Caco-2 (cell line): ENCODE measurements at regions not wholly inside any gene's neighbourhood (a gene's known extent, or its start where the extent isn't known, plus 50 kb on each side); places are given as distances from the start of the nearest gene placed in this dataset.
A peak's percentile ranks its signal among the peaks of the same experiment; 100 is the strongest.

Source experiments
- BruUV-seq: library from RNA; stranded (reverse); fragments of 400-500 nt; replicated peaks from 2 replicates; lab custom pipeline; 2021; lab: Mats Ljungman, UMichigan
- CTCF ChIA-PET: fragments of 300-600 bp; sonication (Branson Sonifier 250); formaldehyde crosslinking; loops from one replicate; lab custom pipeline; 2022; ENCODE audit warnings: antibody characterized with exemption; lab: Charles Lee
- POLR2A ChIA-PET: fragments of 300-600 bp; sonication (Branson Sonifier 250); formaldehyde crosslinking; loops from one replicate; lab custom pipeline; 2022; ENCODE audit warnings: antibody characterized with exemption; lab: Charles Lee
- DNase-seq, 2 experiments: peaks; one replicate each; pipeline versions ENCODE4 v3.0.0 to v3.0.0-alpha.2; 2020 to 2022
- H3K27me3 ChIP-seq: replicated peaks from 2 replicates; pipeline ENCODE4 v1.6.0; 2011; ENCODE audit warnings: low read length; ENCODE audit not compliant: control insufficient read depth, insufficient read depth
- H3K36me3 ChIP-seq: 2 replicates; pipeline ENCODE4 v1.5.1; 2011; ENCODE audit warnings: low read length; ENCODE audit not compliant: control insufficient read depth, insufficient read depth
- H3K4me1 ChIP-seq: fragments of 250-450 bp; sonication (Bioruptor Pico); 2 replicates; pipeline ENCODE4 v1.5.1; 2020; ENCODE audit warnings: mild to moderate bottlenecking
- H3K4me3 ChIP-seq: 2 replicates; pipeline ENCODE4 v1.5.1; 2011; ENCODE audit warnings: low read depth, mild to moderate bottlenecking, control low read depth, low read length
- H3K9me3 ChIP-seq: fragments of 250-450 bp; sonication (Bioruptor Pico); 2 replicates; pipeline ENCODE4 v1.5.1; 2020; ENCODE audit warnings: mild to moderate bottlenecking, moderate library complexity
- H3K27ac Mint-ChIP-seq: one replicate; pipeline ENCODE4 v1.8.0; 2022; ENCODE audit warnings: mixed read lengths; ENCODE audit not compliant: unreplicated experiment
- H3K27me3 Mint-ChIP-seq: one replicate; pipeline ENCODE4 v1.8.0; 2022; ENCODE audit warnings: mixed read lengths; ENCODE audit not compliant: insufficient read depth, unreplicated experiment
- H3K36me3 Mint-ChIP-seq: one replicate; pipeline ENCODE4 v1.8.0; 2022; ENCODE audit warnings: mild to moderate bottlenecking, mixed read lengths; ENCODE audit not compliant: insufficient read depth, unreplicated experiment
- H3K4me1 Mint-ChIP-seq: one replicate; pipeline ENCODE4 v1.8.0; 2022; ENCODE audit warnings: low read depth, mixed read lengths; ENCODE audit not compliant: unreplicated experiment
- H3K4me3 Mint-ChIP-seq: one replicate; pipeline ENCODE4 v1.8.0; 2022; ENCODE audit warnings: mild to moderate bottlenecking, moderate library complexity, mixed read lengths; ENCODE audit not compliant: unreplicated experiment
- H3K9me3 Mint-ChIP-seq: one replicate; pipeline ENCODE4 v1.8.0; 2022; ENCODE audit warnings: mixed read lengths; ENCODE audit not compliant: unreplicated experiment
- intact Hi-C: fragments of 100-400 bp; cut with micrococcal nuclease; formaldehyde crosslinking; loops from one replicate; pipeline ENCODE4 v1.10.0; 2022; ENCODE audit not compliant: unreplicated experiment
- TF ChIP-seq, protein P1 (sequence below), 2 experiments: fragments of 200-600 bp in 1 of 2; IDR thresholded peaks; 1 replicate in 1 of 2; 2 replicates in 1 of 2; pipeline versions ENCODE4 v1.5.1 to v1.8.0; 2011 to 2022; ENCODE audit warnings: antibody characterized with exemption in 1 of 2, control low read depth in 1 of 2, inconsistent platforms in 1 of 2, low read depth in 1 of 2, low read length in 1 of 2, mild to moderate bottlenecking in 1 of 2, moderate library complexity in 1 of 2; ENCODE audit not compliant: insufficient read depth in 1 of 2, severe bottlenecking in 1 of 2, unreplicated experiment in 1 of 2

DNA sequence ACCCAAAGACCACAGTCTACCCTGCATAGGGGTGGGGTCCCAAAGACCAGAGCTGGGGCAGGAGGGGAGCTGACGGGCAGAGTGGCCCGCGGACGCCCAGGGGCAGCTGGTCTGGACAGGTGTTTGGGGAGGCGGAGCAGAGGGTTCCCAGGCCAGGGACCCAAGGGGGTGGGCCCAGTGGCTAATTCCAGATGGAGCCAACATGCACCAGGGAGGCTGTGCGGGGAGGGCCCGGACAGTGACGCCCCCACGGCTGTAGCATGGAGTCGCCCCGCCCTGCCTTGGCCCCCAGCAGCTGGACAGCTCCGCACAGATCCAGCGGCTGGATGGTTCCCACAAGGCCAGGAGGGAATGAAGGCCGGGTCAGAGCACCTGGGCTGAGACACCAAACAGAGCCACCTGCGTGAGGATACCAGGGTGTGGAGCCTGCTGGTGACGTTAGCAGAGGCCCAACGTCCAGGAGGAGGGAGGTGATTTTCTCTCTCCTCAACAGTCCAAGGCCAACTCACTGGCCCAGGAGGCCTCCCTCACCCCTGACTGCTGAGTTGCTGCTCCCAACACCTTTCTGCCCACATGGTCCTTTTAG lies 55.3 kb upstream of the EGFL7 start:
- intact Hi-C loops, result no loop called here
- Mint-ChIP-seq H3K4me3 (no peak overlapping the region), H3K36me3 (no peaks in the 10 kb centered on the region), H3K4me1 (peaks cover 12% of the 10 kb centered on the region), H3K9me3 (no peaks in the 10 kb centered on the region), H3K27ac (no peak overlapping the region), H3K27me3 (no peaks in the 10 kb centered on the region)
- no peaks in the 10 kb centered on the region for H3K27me3 ChIP-seq
- H3K4me3 ChIP-seq, result no peak overlapping the region
- no TSS peak for BruUV-seq
- CTCF ChIA-PET, result interaction anchor here (0.6 to 1.6 kb wide), 2 partner anchors 19 to 73 kb away, joined by 3 to 9 read pairs; no protein-coding TSS in a partner anchor
- TF ChIP-seq, protein P1, sequence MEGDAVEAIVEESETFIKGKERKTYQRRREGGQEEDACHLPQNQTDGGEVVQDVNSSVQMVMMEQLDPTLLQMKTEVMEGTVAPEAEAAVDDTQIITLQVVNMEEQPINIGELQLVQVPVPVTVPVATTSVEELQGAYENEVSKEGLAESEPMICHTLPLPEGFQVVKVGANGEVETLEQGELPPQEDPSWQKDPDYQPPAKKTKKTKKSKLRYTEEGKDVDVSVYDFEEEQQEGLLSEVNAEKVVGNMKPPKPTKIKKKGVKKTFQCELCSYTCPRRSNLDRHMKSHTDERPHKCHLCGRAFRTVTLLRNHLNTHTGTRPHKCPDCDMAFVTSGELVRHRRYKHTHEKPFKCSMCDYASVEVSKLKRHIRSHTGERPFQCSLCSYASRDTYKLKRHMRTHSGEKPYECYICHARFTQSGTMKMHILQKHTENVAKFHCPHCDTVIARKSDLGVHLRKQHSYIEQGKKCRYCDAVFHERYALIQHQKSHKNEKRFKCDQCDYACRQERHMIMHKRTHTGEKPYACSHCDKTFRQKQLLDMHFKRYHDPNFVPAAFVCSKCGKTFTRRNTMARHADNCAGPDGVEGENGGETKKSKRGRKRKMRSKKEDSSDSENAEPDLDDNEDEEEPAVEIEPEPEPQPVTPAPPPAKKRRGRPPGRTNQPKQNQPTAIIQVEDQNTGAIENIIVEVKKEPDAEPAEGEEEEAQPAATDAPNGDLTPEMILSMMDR (IDR thresholded peaks at IDR 0.05; ENCODE audit: insufficient read depth in 1 of 2, low read depth in 1 of 2, low read length in 1 of 2, severe bottlenecking in 1 of 2, unreplicated experiment in 1 of 2), result no peak
- peaks cover 26% of the 10 kb centered on the region for H3K4me1 ChIP-seq
- H3K36me3 ChIP-seq, result no peaks in the 10 kb centered on the region
- H3K9me3 ChIP-seq, result no peaks in the 10 kb centered on the region
- POLR2A ChIA-PET, result no interaction called here
- peak in 1 of 2 experiments; percentile 57 for DNase-seq

DNA sequence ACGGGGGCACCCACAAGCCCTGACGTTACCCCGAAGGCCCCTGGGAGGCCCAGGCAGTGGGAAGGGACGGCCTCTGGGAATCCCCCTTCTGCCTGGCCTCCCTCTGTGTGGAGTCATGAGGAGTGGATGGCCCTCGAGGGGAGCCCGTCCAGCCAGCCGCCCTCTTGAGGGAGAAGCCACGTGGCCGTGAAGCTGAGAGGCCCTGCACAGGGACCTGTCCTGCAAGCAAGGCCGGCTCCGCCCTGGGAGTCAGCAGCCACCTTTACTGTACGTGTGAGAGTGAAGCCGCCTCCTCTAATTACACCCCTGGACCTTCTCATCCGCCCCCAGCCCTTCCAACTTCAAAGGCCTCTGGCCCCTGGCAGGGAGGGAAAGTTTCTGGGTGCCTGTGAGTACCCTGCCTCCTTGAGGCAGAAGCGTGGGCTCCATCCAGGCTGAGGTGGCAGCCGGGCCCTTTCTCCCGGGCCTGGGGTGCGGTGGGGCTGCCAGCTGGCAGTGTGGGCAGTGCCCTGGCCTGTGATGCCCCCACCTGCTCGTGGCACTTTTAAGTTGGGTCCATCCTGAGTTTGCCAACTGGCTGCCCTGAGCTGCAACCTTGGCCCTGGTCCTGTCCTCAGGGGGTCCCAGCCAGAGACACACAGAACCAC lies 55.9 kb upstream of the EGFL7 start:
- intact Hi-C loops, result no loop called here
- no peaks in the 10 kb centered on the region for H3K27me3 ChIP-seq
- no peaks in the 10 kb centered on the region for H3K27me3 Mint-ChIP-seq
- H3K9me3 Mint-ChIP-seq, result no peaks in the 10 kb centered on the region
- no TSS peak for BruUV-seq
- DNase-seq, result peak; percentile 68 to 87
- ChIA-PET POLR2A (no interaction called here), CTCF (interaction anchor here (0.6 to 1.6 kb wide), 3 partner anchors 19 to 341 kb away, joined by 3 to 9 read pairs (median 3); no protein-coding TSS in a partner anchor)
- H3K9me3 ChIP-seq, result no peaks in the 10 kb centered on the region
- no peaks in the 10 kb centered on the region for H3K36me3 Mint-ChIP-seq
- H3K36me3 ChIP-seq, result no peaks in the 10 kb centered on the region
- no peak overlapping the region for H3K27ac Mint-ChIP-seq
- H3K4me3 ChIP-seq, result no peak overlapping the region
- peaks cover 26% of the 10 kb centered on the region for H3K4me1 ChIP-seq
- TF ChIP-seq, protein P1 (IDR thresholded peaks at IDR 0.05; ENCODE audit: insufficient read depth in 1 of 2, low read depth in 1 of 2, low read length in 1 of 2, severe bottlenecking in 1 of 2, unreplicated experiment in 1 of 2), result no peak
- peaks cover 12% of the 10 kb centered on the region for H3K4me1 Mint-ChIP-seq
- no peak overlapping the region for H3K4me3 Mint-ChIP-seq

DNA sequence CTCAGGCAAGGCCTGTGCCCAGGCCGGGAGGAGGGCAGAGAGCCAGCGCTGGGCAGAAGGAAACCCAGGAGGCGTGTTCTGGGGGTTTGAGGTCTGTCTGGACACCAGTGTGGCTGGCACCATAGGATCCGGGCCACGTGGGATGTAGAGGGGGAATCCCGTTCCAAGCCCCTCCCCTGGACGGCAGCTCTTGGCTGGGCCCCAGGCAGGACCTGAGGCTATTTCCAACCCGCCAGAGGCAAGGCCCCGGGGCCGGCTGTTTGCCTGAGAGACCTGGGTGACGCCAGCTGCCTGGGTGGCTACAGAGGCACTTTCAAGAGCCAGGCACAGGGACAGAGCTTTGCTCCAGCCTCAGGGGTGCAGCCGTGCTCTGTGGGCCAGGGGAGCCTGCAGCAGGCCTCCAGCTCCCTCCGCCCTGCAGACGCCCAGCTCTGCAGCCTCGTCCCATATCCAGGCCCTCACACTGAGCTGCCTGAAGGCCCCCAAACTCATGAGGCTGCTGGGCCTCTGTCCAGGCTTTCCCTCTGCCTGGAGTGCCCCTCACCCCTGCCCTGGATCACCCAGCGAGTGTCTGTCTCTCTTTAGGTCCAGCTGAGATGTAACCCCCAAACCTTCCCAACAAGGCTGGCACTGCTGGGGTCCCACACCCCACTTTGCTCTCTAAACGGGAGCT lies 56.6 kb upstream of the EGFL7 start:
- no peaks in the 10 kb centered on the region for H3K9me3 ChIP-seq
- H3K9me3 Mint-ChIP-seq, result no peaks in the 10 kb centered on the region
- H3K27ac Mint-ChIP-seq, result no peak overlapping the region
- peaks cover 23% of the 10 kb centered on the region for H3K4me1 ChIP-seq
- CTCF ChIA-PET, result interaction anchor here (0.6 to 1.6 kb wide), 2 partner anchors 20 to 342 kb away, joined by 3 to 9 read pairs; no protein-coding TSS in a partner anchor
- H3K4me3 Mint-ChIP-seq, result no peak overlapping the region
- no peaks in the 10 kb centered on the region for H3K36me3 ChIP-seq
- no peak overlapping the region for H3K4me3 ChIP-seq
- peaks cover 12% of the 10 kb centered on the region for H3K4me1 Mint-ChIP-seq
- no peaks in the 10 kb centered on the region for H3K27me3 ChIP-seq
- no peak for DNase-seq
- intact Hi-C loops, result no loop called here
- POLR2A ChIA-PET, result interaction anchor here (0.6 kb wide), 1 partner anchor 118 kb away, joined by 3 read pairs; no protein-coding TSS in a partner anchor
- no peaks in the 10 kb centered on the region for H3K27me3 Mint-ChIP-seq
- no TSS peak for BruUV-seq
- TF ChIP-seq, protein P1 (IDR thresholded peaks at IDR 0.05; ENCODE audit: insufficient read depth in 1 of 2, low read depth in 1 of 2, low read length in 1 of 2, severe bottlenecking in 1 of 2, unreplicated experiment in 1 of 2), result no peak
- H3K36me3 Mint-ChIP-seq, result no peaks in the 10 kb centered on the region
